ENCODE measurements at regions not wholly inside any gene's neighbourhood (a gene's known extent, or its start where the extent isn't known, plus 50 kb on each side); places are given as distances from the start of the nearest gene placed in this dataset.

DNA sequence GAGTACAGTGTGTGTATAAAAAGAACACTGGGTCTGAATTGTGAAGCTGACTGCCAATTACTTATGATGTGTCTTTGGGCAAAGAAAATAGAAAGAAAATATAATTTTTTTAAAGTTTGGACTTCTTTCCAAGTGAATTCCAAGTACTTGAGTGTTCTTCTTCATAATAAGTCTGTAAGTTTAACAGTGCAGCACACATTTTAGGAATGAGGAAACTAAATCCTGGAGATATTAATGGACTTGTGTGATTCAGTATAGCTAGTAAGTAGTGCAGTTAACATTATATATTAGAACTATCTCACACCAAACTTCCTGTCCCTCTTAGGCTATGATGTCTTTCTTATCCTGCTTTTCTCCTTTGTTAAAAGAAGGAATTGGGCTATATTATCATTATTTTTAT is 1953.8 kb downstream of the MAT2B start:
- DNase-seq, result no peak

DNA sequence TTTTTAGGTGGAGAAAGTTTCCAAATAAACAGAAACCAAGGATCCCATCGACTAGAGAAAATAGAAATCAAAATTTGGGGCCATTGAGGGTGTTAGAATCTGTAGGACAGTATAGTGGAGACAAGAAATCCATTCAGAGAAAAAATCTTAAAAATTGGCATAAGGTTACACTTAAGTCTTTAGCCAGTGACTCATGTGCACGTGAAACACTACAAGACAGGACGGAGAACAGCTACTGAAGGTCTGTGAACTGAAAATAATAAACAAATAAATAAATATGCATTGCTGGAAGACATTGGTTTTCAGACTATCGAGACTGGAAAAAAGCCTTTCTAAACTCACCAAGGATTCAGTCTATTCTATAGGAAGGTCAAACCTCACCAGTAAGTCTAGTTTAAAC is 1955.5 kb downstream of the MAT2B start:
- no peak for DNase-seq

DNA sequence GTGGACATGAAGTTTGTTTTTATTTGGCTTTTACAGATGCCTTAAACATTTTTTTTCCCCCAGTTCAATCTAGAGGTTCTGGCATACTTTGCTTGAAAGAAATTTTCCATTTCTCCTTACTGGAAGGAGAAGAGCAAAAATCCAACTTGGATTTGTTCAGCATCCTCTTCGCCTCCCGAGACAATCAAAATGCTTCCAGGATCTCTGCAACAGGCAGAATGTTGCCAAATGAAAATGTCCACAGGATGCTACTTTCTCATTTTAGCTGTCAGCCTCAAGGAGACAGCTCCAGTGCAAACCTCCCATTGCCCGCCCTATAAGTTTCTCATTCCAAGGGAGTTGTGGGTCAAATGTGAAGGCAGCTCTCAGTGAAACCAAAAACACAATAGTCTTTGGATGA is 1972.1 kb downstream of the MAT2B start:
- DNase-seq, result peak; percentile 40

DNA sequence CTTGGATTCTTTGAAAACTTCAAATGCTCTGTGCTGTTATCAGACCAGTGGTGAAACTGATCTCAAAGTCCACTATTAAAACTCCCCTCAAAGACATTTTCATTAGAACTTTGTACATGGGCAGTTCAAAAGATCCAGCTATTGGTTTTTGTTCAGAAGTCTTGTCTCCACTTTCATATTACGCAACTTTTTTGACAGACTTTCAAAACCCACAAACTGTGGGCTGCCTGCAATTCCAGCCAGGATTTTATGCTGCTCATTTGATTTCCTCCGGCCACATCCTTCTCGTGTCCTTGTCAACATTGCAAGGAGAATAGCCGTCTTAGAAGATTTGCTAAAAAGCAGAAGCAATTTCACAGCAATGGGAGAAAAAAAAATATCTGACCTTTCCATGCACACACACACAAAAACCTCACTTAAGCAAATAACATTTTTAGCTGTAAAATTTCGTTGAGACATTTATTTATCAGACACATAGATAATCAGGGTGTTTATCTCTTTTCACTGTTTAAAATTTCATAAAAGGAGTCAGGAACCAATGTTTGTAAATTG is 1990.5 kb downstream of the MAT2B start:
- no peak for DNase-seq

DNA sequence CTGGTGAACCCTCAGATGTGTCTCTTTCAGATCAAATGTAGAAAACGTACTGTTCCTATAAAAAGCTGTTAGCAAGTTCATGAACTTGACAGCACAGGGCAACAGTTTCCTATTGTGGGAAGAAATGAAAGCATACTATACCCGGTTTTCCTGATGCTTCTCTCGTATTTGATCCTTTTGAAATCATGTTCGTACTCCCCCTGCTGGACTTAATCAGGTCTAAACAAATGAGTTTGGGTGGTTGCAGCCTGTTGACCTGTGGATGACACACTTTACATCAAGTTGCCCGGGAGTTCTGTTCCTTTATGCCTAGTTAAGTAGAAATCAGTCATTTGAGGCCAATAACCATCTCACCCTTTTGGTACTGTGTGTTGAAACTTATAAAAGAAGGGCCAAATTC is 1992.3 kb downstream of the MAT2B start:
- no peak for DNase-seq

DNA sequence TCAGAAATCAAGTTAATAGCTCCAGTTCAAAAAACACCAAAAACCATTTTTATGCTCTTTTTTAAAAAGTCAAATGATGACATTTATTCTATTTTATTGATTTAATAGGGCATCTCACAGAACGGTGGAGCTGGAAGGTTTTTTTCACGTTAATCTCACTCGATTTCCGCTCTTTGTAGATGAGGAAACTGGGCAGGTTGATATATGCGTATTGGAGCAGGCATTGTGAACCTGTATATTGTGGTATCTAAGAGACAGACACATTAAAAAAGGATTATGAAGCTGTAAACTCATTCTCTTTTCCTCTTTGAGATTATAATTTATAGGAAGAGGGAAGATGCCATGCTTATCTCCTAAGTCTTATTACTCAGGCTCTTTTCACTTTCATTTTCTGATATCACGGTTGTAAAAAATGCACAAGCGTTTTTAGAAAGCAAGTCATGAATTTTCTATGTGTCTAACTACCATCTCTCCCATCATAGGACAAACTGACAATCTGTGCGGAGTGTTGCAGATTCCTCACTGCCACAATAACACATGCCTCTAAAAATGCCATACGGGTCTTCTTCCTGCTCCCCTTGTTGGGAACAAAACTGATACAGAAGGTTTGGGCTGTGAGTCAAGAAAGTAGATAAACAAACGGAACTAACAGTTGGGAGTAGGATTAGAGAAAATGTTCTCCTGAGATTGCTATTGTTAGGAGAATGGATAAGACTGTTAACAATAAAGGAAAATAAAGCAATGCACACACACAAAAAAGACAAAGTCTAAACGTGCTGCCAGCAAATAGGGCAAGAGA is 1997.7 kb downstream of the MAT2B start:
- DNase-seq, result no peak

DNA sequence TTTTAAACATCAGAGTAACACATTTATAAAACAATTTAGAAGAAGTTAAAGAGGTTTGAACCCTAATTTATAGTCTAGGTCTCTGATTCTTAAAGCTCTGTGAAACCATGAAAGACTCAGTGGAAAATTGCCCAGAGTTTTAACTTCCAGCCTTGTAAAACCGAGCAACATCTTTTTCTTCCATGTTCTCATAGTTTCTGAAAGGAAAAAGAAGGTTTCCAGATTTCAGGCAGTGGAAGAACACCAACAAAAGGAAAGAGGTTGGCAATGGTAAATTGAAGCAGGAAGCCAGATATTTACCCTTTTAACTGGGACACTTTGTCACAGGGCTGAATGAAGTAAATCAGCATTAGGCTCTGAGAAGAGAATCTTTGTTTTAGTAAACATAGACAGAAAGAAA is 1999.3 kb downstream of the MAT2B start:
- DNase-seq, result no peak

DNA sequence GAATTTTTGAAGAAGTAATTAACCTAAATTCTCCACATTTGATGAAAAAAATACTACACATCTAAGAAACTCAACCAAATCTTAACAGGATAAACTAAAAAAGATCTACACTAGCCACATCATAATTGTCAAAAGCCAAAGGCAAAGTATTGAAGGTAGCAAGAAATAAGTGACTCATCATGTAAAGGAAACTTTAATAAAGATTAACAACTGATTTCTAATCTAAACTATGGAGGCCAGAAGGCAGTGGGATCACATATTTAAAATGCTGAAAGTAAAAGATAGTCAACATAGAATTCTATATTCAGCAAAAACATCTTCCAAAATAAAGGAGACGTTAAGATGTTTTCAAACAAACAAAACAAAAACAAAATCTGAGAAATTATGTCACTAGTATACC is 2002.9 kb downstream of the MAT2B start:
- no peak for DNase-seq

DNA sequence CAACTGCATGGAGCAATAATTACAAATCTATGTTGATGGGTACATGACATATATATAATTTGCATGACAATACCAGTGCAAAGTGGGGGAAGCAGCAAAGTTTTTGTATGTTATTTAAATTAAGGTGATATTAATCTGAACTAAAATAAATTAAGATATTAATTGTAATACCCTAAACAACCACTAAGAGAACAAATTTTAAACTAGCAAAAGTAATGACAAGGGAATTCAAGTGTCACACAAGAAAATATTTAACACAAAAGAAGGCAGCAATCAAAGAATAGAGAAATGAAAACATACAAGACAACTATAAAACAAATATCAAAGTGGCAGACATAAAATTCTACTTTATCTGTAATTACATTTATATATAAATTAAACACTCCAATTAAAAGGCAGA is 2003.4 kb downstream of the MAT2B start:
- no peak for DNase-seq

DNA sequence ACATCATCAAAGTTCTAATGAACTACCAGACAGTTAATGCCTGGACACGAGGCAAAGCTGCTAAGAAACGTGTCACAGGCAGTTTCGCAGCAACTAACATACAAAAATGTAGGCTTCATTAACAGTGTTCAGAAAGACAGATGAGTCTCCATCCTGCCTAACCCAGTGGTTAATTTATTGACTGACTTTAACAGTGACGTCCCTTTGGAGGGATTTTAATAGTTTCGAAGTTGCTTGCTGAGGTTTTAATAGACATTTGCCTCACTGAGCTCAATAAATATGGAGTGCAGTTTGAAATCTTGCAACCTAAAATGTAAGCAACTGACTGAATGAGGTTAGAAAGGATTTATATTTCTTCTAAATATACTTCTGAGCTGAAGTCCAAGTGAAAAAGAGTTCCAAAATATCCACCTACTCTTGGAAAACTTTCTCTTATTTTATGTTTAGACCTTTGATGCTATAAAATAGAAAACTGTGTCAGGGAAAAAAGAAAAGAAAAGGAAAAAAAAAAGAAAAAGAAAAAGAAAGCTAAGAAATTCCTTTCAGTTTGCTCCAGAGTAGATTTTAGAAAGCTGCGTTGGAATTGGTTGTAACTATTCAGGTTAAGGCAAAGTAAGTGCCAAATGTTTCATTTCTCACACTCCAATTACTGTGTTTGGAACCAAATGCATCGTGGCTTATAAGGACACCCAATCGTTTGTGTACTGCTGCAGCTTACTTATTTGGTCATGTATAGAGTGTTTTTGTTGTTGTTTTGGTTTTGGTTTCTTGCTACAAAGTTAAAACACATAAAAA is 2016.6 kb downstream of the MAT2B start:
- no peak for DNase-seq

DNA sequence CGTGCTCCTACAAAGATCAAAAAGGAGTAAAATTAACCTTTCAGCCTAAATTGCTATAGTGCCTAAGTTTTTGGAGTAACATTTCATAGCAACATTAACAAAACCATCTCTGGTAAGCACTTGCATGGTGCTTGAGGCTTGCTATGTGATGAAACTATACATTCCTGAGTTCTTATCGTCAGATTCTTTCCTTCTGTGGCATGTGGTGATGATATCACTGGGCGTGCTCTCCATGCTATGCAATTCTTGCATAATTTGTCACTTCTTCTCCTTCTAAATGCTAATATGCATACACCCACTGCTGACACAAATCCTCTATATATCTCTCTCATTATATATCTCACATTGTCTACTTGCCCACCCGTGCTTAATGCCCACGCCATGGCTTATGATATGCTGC is 2019.9 kb downstream of the MAT2B start:
- no peak for DNase-seq

DNA sequence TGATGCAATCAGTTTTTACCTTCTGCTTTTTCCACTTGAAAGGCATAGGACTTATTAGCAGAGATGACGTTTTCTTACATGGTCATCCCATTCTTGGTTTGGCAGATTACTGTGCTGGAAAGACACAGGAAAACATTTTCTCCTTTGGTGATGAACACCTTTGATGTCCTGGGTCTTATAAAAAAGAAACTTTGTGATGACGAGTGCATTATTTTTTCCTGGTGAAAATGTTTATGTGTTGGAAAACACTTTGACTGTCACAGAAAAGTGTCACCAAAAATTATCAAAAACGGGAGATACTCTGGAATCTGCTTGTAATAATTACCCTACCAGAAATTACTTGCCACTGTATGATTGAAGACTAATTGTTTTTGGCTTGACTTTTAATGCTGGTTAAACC is 2020.9 kb downstream of the MAT2B start:
- DNase-seq, result no peak

DNA sequence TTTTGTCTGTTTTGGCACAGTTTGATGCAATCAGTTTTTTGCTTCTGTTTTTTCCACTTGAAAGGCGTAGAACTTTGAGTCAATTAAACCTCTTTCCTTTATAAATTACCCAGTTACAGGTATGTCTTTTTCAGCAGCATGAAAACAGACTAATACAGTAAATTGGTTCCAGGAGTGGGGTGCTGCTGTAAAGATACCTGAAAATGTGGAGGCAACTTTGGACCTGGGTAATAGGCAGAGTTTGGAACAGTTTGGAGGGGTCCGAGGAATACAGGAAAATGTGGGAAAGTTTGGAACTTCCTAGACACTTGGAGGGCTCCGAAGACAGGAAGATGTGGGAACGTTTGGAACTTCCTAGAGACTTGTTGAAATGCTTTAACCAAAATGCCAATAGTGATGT is 2022.2 kb downstream of the MAT2B start:
- DNase-seq, result no peak

DNA sequence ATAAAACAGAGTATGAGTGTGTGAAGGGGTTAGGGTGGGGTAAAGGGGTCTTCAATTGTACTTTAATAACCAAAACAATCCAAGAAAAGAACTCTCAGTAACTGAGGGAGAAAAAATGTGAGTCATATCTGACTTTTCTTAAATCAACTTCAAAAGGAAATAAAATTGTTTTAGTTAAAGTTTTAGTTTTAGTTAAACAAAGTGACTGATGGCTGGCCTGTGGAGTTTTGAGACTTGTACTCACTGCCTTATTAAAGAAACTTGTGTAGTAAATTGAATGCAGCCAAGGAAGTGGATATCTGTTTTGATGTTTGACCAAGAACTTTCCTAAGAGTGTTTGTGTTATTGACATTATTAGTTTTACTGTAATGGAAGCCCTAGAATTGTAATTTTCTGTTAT is 2032.6 kb downstream of the MAT2B start:
- DNase-seq, result no peak

DNA sequence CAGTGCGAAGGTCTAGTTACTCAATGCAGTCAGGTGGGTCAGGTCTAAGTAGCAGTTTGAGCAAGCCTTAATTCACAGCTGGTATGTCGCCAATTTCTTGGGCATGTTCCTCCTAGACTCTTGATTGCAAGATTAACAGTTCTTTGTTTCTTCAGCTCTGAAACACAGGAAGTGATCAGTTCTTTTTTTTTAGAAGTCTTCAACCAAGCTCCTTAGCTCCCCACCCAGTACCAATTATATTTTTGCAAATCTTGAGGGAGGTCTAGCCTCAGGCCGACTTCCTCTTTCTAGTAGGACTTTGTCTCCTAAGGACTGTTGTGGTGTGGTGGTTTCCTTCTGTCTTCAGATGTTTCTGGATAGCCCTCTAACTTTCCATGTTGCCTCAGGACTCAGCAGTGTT is 2054.2 kb downstream of the MAT2B start:
- no peak for DNase-seq

DNA sequence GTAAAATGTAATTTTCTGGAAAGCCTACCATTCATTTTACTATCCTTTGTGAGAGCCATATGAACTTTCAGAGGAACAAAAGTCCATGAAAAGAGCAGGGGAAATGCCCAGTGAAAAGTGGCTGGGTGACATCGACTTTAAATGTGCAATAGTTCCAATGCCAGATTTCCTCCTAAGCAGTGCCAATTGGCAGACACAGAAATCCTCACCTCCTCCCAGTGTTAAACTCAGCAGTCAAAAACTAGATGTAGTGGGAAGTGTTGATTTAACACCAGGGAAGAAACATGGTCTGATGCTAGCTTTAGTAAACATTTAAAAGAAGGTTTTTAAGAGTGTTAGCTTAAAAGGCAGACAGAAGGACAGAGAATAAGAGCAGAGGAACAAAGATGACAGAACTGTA is 2055.2 kb downstream of the MAT2B start:
- DNase-seq, result no peak

DNA sequence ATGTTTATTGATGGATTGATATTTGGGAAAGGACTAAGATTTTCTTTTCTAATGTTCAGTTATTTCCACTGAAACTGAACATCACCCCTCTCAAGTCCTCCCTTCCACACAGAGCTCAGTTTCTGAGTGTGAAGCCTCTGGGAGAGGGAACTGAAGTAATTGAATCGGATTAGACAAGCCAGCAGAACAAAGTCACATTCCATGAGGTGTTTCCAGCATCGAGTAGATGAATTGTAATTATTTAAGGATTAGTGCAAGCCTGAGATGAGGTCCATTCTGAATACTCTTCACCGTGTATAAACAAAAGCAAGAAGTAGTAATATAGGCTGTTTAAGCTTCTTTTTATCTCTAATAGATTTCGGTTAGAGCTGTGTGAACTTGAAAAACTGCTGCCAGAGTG is 2060.5 kb downstream of the MAT2B start:
- no peak for DNase-seq

DNA sequence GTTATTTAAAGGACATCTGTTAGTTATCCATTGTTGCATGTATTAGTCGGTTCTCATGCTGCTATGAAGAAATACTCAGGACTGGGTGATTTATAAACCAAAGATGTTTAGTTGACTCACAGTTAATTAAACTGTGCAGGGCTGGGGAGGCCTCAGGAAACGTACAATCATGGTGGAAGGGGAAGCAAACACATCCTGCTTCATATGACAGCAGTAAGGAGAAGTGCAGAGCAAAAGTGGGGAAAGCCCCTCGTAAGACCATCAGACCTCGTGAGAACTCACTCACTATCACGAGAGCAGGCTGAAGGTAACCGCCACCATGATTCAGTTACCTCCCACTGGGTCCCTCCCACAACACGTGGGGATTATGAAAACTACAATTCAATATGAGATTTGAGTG is 2064.1 kb downstream of the MAT2B start:
- DNase-seq, result no peak

DNA sequence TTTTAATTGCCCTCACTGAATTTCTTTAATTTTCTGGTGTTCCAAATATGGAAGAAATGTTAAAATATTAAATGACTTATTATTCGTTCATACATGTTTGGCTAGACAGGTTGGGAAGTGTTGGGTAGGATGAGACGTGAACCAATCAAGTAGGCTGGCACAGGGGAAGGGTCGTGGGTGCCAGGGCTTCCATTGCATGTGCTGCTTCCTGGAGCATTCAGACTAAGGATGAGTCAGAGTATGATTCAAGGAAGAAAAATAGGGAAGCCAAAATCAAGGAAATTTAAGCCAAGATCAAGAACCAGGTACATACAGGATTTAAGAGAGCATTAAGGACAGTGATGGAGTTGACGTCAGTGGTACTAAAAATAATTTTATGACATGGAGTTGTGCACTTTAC is 2068.0 kb downstream of the MAT2B start:
- no peak for DNase-seq

DNA sequence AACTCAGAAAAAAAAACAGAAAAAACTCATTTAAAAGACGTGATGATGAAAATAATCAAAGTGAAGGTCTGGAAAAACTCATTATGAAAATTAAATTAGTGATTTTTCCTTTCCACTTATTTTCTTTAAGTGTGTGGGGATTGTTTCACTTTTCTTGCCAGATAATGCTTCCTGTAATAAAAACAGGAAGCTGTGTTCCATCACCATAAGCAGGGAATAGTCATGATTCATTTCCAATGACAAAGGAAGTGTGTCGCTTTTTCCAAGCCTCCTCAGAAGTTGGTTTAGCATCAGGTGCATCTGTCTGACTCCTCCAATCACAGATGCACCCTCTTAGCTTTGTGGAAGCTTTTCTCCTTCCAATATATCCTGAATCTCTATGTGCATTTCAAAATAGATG is 2068.7 kb downstream of the MAT2B start:
- DNase-seq, result no peak

DNA sequence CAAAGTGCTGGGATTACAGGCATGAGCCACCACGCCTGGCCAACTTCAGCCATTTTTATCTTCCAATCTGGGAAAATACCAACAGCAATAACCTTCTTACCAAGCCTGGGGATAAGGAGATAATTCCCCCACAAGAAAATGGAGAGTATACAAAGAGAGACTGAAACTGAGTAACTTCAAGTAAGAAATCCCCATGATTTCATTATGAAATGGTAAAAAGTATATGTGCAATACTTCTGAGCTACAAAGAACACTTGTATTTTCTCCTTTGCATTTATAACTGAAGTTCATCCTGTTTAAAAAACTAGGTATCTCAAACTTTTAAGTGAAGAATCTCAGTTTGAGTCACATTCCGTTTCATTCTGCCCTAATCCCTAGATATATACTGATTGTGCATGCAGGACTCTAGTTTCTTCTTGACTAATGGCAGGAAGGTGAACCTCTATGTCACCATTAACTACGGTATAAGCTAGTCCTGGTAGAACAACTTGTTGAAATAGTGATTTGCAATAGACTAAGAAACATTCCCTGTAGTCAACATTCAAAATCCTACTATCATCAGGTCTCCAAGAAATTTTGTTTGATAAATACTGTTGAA is 2071.4 kb downstream of the MAT2B start:
- no peak for DNase-seq

DNA sequence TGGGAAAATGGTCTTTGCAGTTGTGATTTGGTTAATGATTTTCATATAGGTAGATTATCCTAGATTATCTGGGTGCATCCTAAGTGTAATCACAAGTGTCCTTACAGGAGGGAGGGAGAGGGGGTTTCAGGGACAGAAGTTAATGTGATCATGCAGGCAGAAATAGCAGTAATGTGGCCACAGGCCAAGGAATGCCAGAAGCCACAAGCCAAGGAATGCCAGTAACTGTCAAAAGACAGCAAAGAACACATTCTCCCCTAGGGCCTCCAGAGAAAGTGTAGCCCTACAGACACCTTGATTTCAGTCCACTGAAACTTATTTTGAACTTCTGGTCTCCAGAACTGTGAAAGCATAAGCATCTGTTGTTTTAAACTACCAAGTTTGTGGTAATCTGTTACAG is 2074.5 kb downstream of the MAT2B start:
- no peak for DNase-seq

DNA sequence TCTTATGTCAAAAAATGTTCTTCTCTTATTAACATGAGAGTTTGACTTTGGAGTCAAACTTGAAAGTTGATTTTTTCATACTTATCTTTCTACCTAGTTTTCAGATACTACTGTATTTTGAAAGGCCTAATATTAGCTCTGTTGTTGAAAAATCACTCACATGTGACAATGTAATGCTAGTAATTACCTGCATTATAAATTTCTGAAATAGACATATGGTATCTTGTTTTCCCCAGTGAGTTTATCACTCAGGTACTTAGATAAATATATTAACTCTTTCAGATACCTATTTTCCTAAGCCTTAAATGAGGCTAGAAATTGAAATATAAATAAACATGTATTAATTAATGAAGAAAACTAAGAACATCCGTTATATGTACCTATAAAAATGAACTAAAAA is 2089.3 kb downstream of the MAT2B start:
- DNase-seq, result no peak
